ENCODE measurements at regions not wholly inside any gene's neighbourhood (a gene's known extent, or its start where the extent isn't known, plus 50 kb on each side); places are given as distances from the start of the nearest gene placed in this dataset.

DNA sequence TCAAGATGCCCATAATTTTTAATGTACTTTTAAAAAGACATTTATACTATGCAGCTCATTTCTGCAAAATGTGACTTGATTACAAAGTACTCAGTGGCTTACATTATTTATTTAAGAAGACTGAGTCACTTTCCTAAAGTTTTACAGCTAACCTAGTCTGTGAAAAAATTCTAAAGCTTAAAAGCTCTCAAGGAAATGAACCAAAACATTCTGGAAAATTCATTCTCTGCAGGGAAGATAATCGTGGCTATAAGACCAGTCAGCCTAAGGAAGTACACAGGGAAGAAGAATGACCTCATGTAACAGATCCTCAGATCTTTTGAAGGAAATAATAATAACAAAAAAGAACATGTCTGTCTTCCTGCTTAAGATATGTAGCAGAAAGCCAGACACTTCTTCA lies 232.1 kb upstream of the STK17B start:
- TF ChIP-seq, protein P1, sequence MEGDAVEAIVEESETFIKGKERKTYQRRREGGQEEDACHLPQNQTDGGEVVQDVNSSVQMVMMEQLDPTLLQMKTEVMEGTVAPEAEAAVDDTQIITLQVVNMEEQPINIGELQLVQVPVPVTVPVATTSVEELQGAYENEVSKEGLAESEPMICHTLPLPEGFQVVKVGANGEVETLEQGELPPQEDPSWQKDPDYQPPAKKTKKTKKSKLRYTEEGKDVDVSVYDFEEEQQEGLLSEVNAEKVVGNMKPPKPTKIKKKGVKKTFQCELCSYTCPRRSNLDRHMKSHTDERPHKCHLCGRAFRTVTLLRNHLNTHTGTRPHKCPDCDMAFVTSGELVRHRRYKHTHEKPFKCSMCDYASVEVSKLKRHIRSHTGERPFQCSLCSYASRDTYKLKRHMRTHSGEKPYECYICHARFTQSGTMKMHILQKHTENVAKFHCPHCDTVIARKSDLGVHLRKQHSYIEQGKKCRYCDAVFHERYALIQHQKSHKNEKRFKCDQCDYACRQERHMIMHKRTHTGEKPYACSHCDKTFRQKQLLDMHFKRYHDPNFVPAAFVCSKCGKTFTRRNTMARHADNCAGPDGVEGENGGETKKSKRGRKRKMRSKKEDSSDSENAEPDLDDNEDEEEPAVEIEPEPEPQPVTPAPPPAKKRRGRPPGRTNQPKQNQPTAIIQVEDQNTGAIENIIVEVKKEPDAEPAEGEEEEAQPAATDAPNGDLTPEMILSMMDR (IDR thresholded peaks at IDR 0.05; ENCODE audit: low read length), result no peak
- TF ChIP-seq EZH2 (IDR thresholded peaks at IDR 0.05; ENCODE audit: borderline replicate concordance, low read length), result no peak

Measured in OCI-LY1 (cell line).